Erythroblast (primary cell): ENCODE measurements at regions not wholly inside any gene's neighbourhood (a gene's known extent, or its start where the extent isn't known, plus 50 kb on each side); places are given as distances from the start of the nearest gene placed in this dataset.

Source experiments
- GATA1 ChIP-seq: IDR thresholded peaks from 2 replicates; pipeline ENCODE4 v1.6.1; 2011; ENCODE audit warnings: low read depth, mild to moderate bottlenecking, control low read depth, low read length, moderate library complexity
- POLR2A ChIP-seq: IDR thresholded peaks from 2 replicates; pipeline ENCODE4 v1.6.1; 2011; ENCODE audit warnings: mild to moderate bottlenecking, low read length

DNA sequence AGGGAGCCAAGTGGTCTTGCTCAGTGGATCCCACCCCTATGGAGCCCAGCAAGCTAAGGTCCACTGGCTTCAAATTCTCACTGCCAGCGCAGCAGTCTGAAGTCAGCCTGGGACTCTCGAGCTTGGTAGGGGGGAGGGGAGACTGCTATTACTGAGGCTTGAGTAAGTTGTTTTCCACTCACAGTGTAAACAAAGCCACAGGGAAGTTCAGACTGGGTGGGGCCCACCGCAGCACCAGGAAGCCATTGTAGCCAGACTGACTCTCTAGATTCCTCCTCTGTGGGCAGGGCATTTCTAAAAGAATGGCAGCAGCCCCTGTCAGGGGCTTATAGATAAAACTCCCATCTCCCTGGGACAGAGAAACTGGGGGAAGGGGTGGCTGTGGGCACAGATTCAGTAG, 721.0 kb upstream of the NDST4 start:
- TF ChIP-seq POLR2A = no peak
- no peak for TF ChIP-seq GATA1
